GM12875 (cell line): ENCODE measurements at regions not wholly inside any gene's neighbourhood (a gene's known extent, or its start where the extent isn't known, plus 50 kb on each side); places are given as distances from the start of the nearest gene placed in this dataset.

ENCODE experiments used
- H3K4me3 ChIP-seq: one replicate; pipeline ENCODE4 v1.5.1; 2011; ENCODE audit warnings: low read depth, low read length, control low read depth
- TF ChIP-seq, protein P1 (sequence below): IDR thresholded peaks from 2 replicates; pipeline ENCODE4 v1.5.1; 2011; ENCODE audit warnings: low read depth, mild to moderate bottlenecking, control low read depth, inconsistent platforms, low read length, moderate library complexity, borderline replicate concordance; ENCODE audit not compliant: insufficient read depth

DNA sequence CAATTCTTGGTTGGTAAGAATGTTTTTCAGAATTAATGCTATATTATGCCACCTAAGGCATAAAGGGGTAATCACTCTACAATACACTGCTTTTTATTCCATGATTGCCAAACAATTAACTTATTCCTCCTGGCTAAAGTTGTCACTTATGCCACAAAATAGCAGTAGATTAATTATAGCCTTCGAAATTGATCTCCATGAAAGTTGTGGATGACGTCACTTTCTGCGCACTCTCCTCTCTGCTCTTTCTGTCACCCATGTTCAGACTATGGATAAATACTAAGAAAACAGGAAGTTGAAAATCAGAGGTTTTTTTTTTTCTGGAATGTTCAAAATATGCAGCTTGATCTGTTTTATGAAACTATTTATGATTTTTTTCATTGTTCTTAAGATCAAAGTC is 790.1 kb upstream of the CNTN5 start:
- TF ChIP-seq, protein P1, sequence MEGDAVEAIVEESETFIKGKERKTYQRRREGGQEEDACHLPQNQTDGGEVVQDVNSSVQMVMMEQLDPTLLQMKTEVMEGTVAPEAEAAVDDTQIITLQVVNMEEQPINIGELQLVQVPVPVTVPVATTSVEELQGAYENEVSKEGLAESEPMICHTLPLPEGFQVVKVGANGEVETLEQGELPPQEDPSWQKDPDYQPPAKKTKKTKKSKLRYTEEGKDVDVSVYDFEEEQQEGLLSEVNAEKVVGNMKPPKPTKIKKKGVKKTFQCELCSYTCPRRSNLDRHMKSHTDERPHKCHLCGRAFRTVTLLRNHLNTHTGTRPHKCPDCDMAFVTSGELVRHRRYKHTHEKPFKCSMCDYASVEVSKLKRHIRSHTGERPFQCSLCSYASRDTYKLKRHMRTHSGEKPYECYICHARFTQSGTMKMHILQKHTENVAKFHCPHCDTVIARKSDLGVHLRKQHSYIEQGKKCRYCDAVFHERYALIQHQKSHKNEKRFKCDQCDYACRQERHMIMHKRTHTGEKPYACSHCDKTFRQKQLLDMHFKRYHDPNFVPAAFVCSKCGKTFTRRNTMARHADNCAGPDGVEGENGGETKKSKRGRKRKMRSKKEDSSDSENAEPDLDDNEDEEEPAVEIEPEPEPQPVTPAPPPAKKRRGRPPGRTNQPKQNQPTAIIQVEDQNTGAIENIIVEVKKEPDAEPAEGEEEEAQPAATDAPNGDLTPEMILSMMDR: no peak
- H3K4me3 ChIP-seq: no peak overlapping the region

GRCh38 chr11:98234698-98235097 is 786.1 kb upstream of the CNTN5 start:
- TF ChIP-seq, protein P1: no peak

DNA sequence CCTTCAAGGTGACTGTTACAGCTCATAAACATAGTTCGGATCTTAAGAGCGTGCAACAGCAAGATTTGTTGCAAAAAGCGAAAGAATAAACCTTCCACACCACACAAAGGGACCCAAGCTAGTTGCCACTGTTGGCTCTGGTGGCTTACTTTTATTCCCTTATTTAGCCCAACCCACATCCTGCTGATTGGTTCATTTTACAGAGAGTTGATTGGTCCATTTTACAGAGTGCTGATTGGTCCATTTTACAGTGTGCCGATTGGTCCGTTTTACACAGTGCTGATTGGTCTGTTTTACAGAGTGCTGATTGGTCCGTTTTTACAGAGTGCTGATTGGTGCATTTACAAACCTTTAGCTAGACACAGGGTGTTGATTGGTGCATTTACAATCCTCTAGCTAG is 776.9 kb upstream of the CNTN5 start:
- TF ChIP-seq, protein P1: no peak
- no peak overlapping the region for H3K4me3 ChIP-seq

More at GRCh38 chr11:98234698-98235097, 786.1 kb upstream of the CNTN5 start:
- no peak overlapping the region for H3K4me3 ChIP-seq

- TF ChIP-seq, protein P1: no peak
- H3K4me3 ChIP-seq: no peak overlapping the region
Measured at GRCh38 chr11:98260983-98261382, 759.8 kb upstream of the CNTN5 start.

DNA sequence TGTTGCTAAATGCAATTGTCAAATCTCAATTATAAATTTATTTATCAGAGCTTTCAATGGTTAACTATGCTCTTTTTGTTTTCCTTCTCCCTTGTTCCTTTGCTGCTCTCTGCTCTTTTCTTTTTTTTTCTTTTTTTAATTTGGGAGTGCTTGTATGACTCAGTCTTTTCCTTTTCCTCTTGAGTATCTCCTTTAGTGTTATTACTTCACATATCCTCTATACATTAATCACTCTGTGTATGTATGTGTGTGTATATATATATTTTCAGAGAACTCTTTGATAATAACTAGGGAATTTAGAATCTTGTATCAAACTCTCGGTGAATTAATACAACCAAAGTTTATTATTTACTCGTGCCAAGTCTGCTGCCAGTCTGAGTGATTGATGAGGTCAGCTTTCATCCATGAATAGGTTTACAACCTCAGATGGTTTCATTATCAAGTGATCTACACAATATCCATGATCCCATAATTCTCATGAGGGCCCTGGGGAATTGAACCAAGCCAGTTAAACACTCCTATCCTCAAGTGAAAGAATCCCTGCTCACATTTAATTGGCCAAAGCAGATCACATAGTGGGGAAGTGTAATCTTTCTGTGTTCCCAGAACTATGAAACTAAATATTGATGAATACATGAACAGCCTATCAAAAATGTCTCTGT is 743.4 kb upstream of the CNTN5 start:
- H3K4me3 ChIP-seq: no peak overlapping the region
- TF ChIP-seq, protein P1: no peak

GRCh38 chr11:98289617-98290263 is 731.0 kb upstream of the CNTN5 start:
- no peak overlapping the region for H3K4me3 ChIP-seq
- TF ChIP-seq, protein P1: no peak
